ENCODE measurements at regions not wholly inside any gene's neighbourhood (a gene's known extent, or its start where the extent isn't known, plus 50 kb on each side); places are given as distances from the start of the nearest gene placed in this dataset.
"Not testable (repeated sequence)": the region's sequence is repeated elsewhere in the genome, so short reads cannot be mapped to it uniquely, and the experiment has no call there.

GRCh38 chrX:1102786-1103185 is 109.7 kb downstream of the CRLF2 start:
- DNase-seq: no peak

- DNase-seq: not testable (repeated sequence)
These were observed 110.2 kb downstream of the CRLF2 start for GRCh38 chrX:1102221-1102620.

GRCh38 chrX:1099146-1099770 is 113.2 kb downstream of the CRLF2 start:
- no peak for DNase-seq

GRCh38 chrX:1097328-1097727 is 115.1 kb downstream of the CRLF2 start:
- DNase-seq: no peak

GRCh38 chrX:1094566-1095333 is 117.7 kb downstream of the CRLF2 start:
- DNase-seq: no peak

- DNase-seq: no peak
These were observed 118.6 kb downstream of the CRLF2 start for GRCh38 chrX:1093586-1094421.

GRCh38 chrX:1093121-1093520 is 119.3 kb downstream of the CRLF2 start:
- DNase-seq: no peak

GRCh38 chrX:1086444-1087409 is 125.7 kb downstream of the CRLF2 start:
- DNase-seq: no peak

- not testable (repeated sequence) for DNase-seq
These were observed 126.6 kb downstream of the CRLF2 start for GRCh38 chrX:1085871-1086270.

- no peak for DNase-seq
These were observed 127.8 kb downstream of the CRLF2 start for GRCh38 chrX:1084689-1085088.

GRCh38 chrX:1076871-1077651 is 135.4 kb downstream of the CRLF2 start:
- no peak for DNase-seq

GRCh38 chrX:1075741-1076140 is 136.7 kb downstream of the CRLF2 start:
- no peak for DNase-seq

- DNase-seq: no peak
These were observed 137.3 kb downstream of the CRLF2 start for GRCh38 chrX:1075156-1075555.

- DNase-seq: no peak
These were observed 137.7 kb downstream of the CRLF2 start for GRCh38 chrX:1074755-1075154.

GRCh38 chrX:1074172-1074571 is 138.3 kb downstream of the CRLF2 start:
- DNase-seq: no peak

GRCh38 chrX:1072637-1073377 is 139.6 kb downstream of the CRLF2 start:
- no peak for DNase-seq

GRCh38 chrX:1071351-1071750 is 141.1 kb downstream of the CRLF2 start:
- DNase-seq: no peak

GRCh38 chrX:1062351-1062750 is 150.1 kb downstream of the CRLF2 start:
- no peak for DNase-seq

GRCh38 chrX:1060562-1060960 is 151.9 kb downstream of the CRLF2 start:
- DNase-seq: no peak

- no peak for DNase-seq
These were observed 152.6 kb downstream of the CRLF2 start for GRCh38 chrX:1059576-1060561.

All from NCI-H146 (cell line).